ENCODE measurements at regions not wholly inside any gene's neighbourhood (a gene's known extent, or its start where the extent isn't known, plus 50 kb on each side); places are given as distances from the start of the nearest gene placed in this dataset.
"Not testable (repeated sequence)": the region's sequence is repeated elsewhere in the genome, so short reads cannot be mapped to it uniquely, and the experiment has no call there.

DNA sequence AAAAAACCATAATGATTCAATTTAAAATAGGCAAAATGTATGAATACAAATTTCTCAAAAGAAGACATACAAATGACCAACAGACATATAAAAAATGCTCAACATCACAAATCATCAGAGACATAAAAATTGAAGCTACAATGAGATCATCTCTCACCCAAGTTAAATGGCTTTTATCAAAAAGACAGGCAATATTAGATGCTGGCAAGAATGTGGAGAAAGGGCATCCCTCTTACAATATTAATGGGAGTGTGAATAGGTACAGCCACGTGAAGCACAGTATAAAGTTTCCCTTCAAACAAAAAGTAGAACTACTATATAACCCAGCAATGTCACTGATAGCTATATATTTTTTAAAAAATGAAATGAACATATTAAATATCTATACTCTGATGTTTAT lies 1481.7 kb downstream of the AMY1C start:
- WGBS (ENCODE audit: insufficient coverage) = no CpG with 5 or more reads among the region's 1 CpG
- POLR2A ChIA-PET = no interaction called here
- CTCF ChIA-PET = no interaction called here

DNA sequence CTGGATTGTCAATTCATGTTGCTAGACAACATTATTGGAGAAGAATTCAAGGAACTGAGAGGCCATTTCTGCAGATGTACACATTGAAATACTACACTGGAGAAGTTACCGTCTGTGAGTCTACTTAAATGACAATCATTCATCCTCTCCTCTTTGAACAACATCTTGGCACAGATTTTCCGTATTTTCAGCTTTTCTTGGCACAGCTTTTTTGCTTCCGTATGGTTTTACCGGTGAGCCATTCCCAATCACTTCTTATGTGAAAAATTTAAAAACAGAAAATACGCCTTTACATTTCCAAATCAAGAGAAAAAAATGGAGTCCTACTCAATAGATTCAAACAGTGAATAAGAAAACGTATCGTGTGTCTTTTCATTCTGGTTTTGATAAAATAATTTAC lies 1493.7 kb downstream of the AMY1C start:
- no peaks in the 10 kb centered on the region for H3K4me1 ChIP-seq (ENCODE audit: control extremely low read depth in 1 of 4, control insufficient read depth in 4 of 4, insufficient read depth in 4 of 4, low read length in 3 of 4)
- H3K4me3 ChIP-seq (ENCODE audit: control insufficient read depth in 1 of 7, extremely low read depth in 1 of 7, insufficient read depth in 4 of 7, low read depth in 2 of 7, low read length in 6 of 7) = no peak overlapping the region
- 90% methylated on average over 4 of the region's 7 CpGs for WGBS (ENCODE audit: insufficient coverage)
- H3K27ac ChIP-seq (ENCODE audit: insufficient read depth in 1 of 2, low read depth in 1 of 2, low read length in 2 of 2, poor library complexity in 1 of 2, severe bottlenecking in 2 of 2) = no peak overlapping the region
- H3K36me3 ChIP-seq (ENCODE audit: control insufficient read depth in 4 of 4, insufficient read depth in 4 of 4, low read length in 3 of 4) = no peaks in the 10 kb centered on the region
- no peaks in the 10 kb centered on the region for H3K9me3 ChIP-seq (ENCODE audit: control extremely low read depth in 1 of 5, control insufficient read depth in 4 of 5, insufficient read depth in 2 of 5, low read depth in 1 of 5, low read length in 4 of 5)
- POLR2A ChIA-PET = no interaction called here
- no peaks in the 10 kb centered on the region for H3K27me3 ChIP-seq (replicated peaks in 2 of 5; ENCODE audit: control insufficient read depth in 4 of 5, insufficient read depth in 5 of 5, low read length in 4 of 5)
- CTCF ChIA-PET = no interaction called here
- no peak for DNase-seq

More for the DNA sequence above, 1481.7 kb downstream of the AMY1C start:
- no peaks in the 10 kb centered on the region for H3K36me3 ChIP-seq (ENCODE audit: control insufficient read depth in 4 of 4, insufficient read depth in 4 of 4, low read length in 3 of 4)
- peaks cover 0 to 4% (median 0%) of the 10 kb centered on the region in 5 experiments for H3K9me3 ChIP-seq (ENCODE audit: control extremely low read depth in 1 of 5, control insufficient read depth in 4 of 5, insufficient read depth in 2 of 5, low read depth in 1 of 5, low read length in 4 of 5)
- no peak overlapping the region for H3K27ac ChIP-seq (ENCODE audit: insufficient read depth in 1 of 2, low read depth in 1 of 2, low read length in 2 of 2, poor library complexity in 1 of 2, severe bottlenecking in 2 of 2)
- no peaks in the 10 kb centered on the region for H3K4me1 ChIP-seq (ENCODE audit: control extremely low read depth in 1 of 4, control insufficient read depth in 4 of 4, insufficient read depth in 4 of 4, low read length in 3 of 4)
- no peaks in the 10 kb centered on the region for H3K27me3 ChIP-seq (replicated peaks in 2 of 5; ENCODE audit: control insufficient read depth in 4 of 5, insufficient read depth in 5 of 5, low read length in 4 of 5)
- DNase-seq = no peak
- no peak overlapping the region for H3K4me3 ChIP-seq (ENCODE audit: control insufficient read depth in 1 of 7, extremely low read depth in 1 of 7, insufficient read depth in 4 of 7, low read depth in 2 of 7, low read length in 6 of 7)

DNA sequence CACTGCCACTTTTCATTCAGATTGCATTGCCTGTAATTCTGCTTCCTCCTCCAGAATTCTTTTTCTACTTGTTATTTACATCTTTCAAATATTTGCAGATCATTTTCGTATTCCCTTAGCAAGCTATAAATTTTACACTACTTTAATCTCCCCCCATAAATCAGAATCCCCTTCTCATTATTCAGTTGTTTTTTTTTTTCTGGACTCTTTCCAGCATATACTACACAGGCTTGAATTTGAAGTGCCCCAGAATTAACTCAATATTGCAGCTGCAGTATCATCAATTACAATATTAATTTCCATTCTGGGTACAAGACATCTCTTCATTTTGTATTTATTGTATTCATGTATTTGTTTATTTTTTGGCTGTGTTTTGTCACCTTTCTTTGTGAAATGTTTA lies 1494.3 kb downstream of the AMY1C start:
- 42% methylated on average over 1 of the region's 1 CpG for WGBS (ENCODE audit: insufficient coverage)

DNA sequence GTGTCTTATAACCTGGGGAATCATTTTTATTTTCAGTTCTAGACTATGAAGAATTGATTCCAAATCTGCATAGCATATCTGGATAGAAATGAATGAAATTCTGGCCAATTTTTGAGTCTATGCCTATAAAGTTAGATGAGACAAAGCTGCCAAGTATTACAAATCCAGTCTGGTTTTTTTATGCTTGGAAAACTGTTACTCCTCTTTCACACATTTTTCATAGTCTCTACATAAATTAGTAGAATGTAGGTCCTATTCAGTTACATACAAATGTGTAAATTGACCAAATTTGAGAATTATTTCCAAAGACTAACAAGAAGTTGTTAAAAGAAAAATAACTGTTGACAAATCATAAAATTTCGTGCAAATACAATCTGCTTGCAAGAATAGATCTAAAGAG lies 1505.2 kb downstream of the AMY1C start:
- Histone ChIP-seq H3K9me3 (ENCODE audit: control extremely low read depth in 1 of 5, control insufficient read depth in 4 of 5, insufficient read depth in 2 of 5, low read depth in 1 of 5, low read length in 4 of 5) (no peaks in the 10 kb centered on the region), H3K4me3 (ENCODE audit: control insufficient read depth in 1 of 7, extremely low read depth in 1 of 7, insufficient read depth in 4 of 7, low read depth in 2 of 7, low read length in 6 of 7) (no peak overlapping the region), H3K27me3 (replicated peaks in 2 of 5; ENCODE audit: control insufficient read depth in 4 of 5, insufficient read depth in 5 of 5, low read length in 4 of 5) (no peaks in the 10 kb centered on the region), H3K36me3 (ENCODE audit: control insufficient read depth in 4 of 4, insufficient read depth in 4 of 4, low read length in 3 of 4) (no peaks in the 10 kb centered on the region), H3K27ac (ENCODE audit: insufficient read depth in 1 of 2, low read depth in 1 of 2, low read length in 2 of 2, poor library complexity in 1 of 2, severe bottlenecking in 2 of 2) (no peak overlapping the region), H3K4me1 (ENCODE audit: control extremely low read depth in 1 of 4, control insufficient read depth in 4 of 4, insufficient read depth in 4 of 4, low read length in 3 of 4) (no peaks in the 10 kb centered on the region)
- WGBS (ENCODE audit: insufficient coverage) = no CpG with 5 or more reads among the region's 1 CpG
- POLR2A ChIA-PET = no interaction called here
- DNase-seq = no peak
- CTCF ChIA-PET = no interaction called here

More for the DNA sequence above, 1494.3 kb downstream of the AMY1C start:
- no peaks in the 10 kb centered on the region for H3K4me1 ChIP-seq (ENCODE audit: control extremely low read depth in 1 of 4, control insufficient read depth in 4 of 4, insufficient read depth in 4 of 4, low read length in 3 of 4)
- no peaks in the 10 kb centered on the region for H3K27me3 ChIP-seq (replicated peaks in 2 of 5; ENCODE audit: control insufficient read depth in 4 of 5, insufficient read depth in 5 of 5, low read length in 4 of 5)
- H3K27ac ChIP-seq (ENCODE audit: insufficient read depth in 1 of 2, low read depth in 1 of 2, low read length in 2 of 2, poor library complexity in 1 of 2, severe bottlenecking in 2 of 2) = no peak overlapping the region
- POLR2A ChIA-PET = no interaction called here
- no peak for DNase-seq
- no peaks in the 10 kb centered on the region for H3K36me3 ChIP-seq (ENCODE audit: control insufficient read depth in 4 of 4, insufficient read depth in 4 of 4, low read length in 3 of 4)
- CTCF ChIA-PET = no interaction called here
- no peak overlapping the region for H3K4me3 ChIP-seq (ENCODE audit: control insufficient read depth in 1 of 7, extremely low read depth in 1 of 7, insufficient read depth in 4 of 7, low read depth in 2 of 7, low read length in 6 of 7)
- no peaks in the 10 kb centered on the region for H3K9me3 ChIP-seq (ENCODE audit: control extremely low read depth in 1 of 5, control insufficient read depth in 4 of 5, insufficient read depth in 2 of 5, low read depth in 1 of 5, low read length in 4 of 5)

DNA sequence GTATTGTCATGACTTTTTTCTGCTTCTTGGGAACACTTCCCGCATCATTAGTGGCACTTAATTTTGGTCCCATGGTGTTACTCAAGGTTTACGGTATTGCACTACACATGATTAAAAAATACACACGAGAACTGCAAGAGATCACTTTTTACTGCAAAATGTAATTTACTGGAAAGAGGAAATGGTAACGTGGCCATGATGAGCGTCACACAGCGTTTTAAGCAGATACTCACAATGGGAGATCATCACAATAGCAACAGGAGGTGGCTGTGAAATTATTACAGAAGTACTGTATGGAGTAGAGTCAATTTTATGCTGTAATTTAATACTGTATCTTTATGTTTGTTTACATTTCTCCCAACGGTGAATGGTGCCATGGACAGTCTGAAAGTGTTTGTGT lies 1510.3 kb downstream of the AMY1C start:
- Histone ChIP-seq H3K4me1 (ENCODE audit: control extremely low read depth in 1 of 4, control insufficient read depth in 4 of 4, insufficient read depth in 4 of 4, low read length in 3 of 4) (no peaks in the 10 kb centered on the region), H3K4me3 (ENCODE audit: control insufficient read depth in 1 of 7, extremely low read depth in 1 of 7, insufficient read depth in 4 of 7, low read depth in 2 of 7, low read length in 6 of 7) (no peak overlapping the region), H3K27me3 (replicated peaks in 2 of 5; ENCODE audit: control insufficient read depth in 4 of 5, insufficient read depth in 5 of 5, low read length in 4 of 5) (no peaks in the 10 kb centered on the region), H3K9me3 (ENCODE audit: control extremely low read depth in 1 of 5, control insufficient read depth in 4 of 5, insufficient read depth in 2 of 5, low read depth in 1 of 5, low read length in 4 of 5) (peaks cover 0 to 1% (median 0%) of the 10 kb centered on the region in 5 experiments), H3K36me3 (ENCODE audit: control insufficient read depth in 4 of 4, insufficient read depth in 4 of 4, low read length in 3 of 4) (no peaks in the 10 kb centered on the region), H3K27ac (ENCODE audit: insufficient read depth in 1 of 2, low read depth in 1 of 2, low read length in 2 of 2, poor library complexity in 1 of 2, severe bottlenecking in 2 of 2) (no peak overlapping the region)
- ChIA-PET CTCF (no interaction called here), POLR2A (no interaction called here)
- no peak for DNase-seq
- 93% methylated on average over 3 of the region's 7 CpGs for WGBS (ENCODE audit: insufficient coverage)

DNA sequence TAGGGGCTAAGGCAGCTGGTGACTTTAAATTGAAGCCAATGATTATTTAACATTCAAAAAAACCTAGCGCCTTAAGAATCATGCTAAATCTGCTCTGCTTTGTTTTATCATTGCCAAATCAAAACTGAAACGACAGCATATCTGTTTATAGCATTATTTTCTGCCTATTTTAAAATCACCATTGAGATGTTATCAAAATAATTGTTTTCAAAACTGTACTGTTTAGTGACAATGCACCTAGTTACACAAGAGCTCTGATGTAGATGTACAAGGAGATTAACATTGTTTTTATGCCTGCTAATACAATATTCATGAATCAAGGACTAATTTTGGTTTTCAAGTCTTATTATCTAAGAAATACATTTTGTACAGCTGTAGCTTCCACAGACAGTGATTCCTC lies 1521.3 kb downstream of the AMY1C start:
- Histone ChIP-seq H3K4me1 (ENCODE audit: control extremely low read depth in 1 of 4, control insufficient read depth in 4 of 4, insufficient read depth in 4 of 4, low read length in 3 of 4) (no peaks in the 10 kb centered on the region), H3K27me3 (replicated peaks in 2 of 5; ENCODE audit: control insufficient read depth in 4 of 5, insufficient read depth in 5 of 5, low read length in 4 of 5) (no peaks in the 10 kb centered on the region), H3K27ac (ENCODE audit: insufficient read depth in 1 of 2, low read depth in 1 of 2, low read length in 2 of 2, poor library complexity in 1 of 2, severe bottlenecking in 2 of 2) (no peak overlapping the region), H3K36me3 (ENCODE audit: control insufficient read depth in 4 of 4, insufficient read depth in 4 of 4, low read length in 3 of 4) (no peaks in the 10 kb centered on the region), H3K9me3 (ENCODE audit: control extremely low read depth in 1 of 5, control insufficient read depth in 4 of 5, insufficient read depth in 2 of 5, low read depth in 1 of 5, low read length in 4 of 5) (no peaks in the 10 kb centered on the region), H3K4me3 (ENCODE audit: control insufficient read depth in 1 of 7, extremely low read depth in 1 of 7, insufficient read depth in 4 of 7, low read depth in 2 of 7, low read length in 6 of 7) (no peak overlapping the region)
- CTCF ChIA-PET = no interaction called here
- POLR2A ChIA-PET = no interaction called here
- no peak for DNase-seq
- WGBS (ENCODE audit: insufficient coverage) = no CpG with 5 or more reads among the region's 2 CpGs

DNA sequence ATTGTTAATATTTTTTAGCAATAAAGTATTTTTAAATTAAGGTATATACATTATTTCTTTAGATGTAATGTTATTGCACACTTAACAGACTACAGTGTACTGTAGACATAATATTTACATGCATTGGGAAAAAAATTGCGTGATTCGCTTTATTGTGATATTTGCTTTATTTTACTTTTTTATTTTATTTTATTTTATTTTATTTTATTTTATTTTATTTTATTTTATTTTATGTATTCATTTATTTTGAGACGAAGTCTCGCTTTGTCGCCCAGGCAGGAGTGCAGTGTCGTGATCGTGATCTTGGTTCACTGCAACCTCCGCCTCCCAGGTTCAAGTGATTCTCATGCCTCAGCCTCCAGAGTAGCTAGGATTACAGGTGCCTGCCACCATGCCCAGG lies 1522.7 kb downstream of the AMY1C start:
- H3K36me3 ChIP-seq (ENCODE audit: control insufficient read depth in 4 of 4, insufficient read depth in 4 of 4, low read length in 3 of 4); H3K9me3 ChIP-seq (ENCODE audit: control extremely low read depth in 1 of 5, control insufficient read depth in 4 of 5, insufficient read depth in 2 of 5, low read depth in 1 of 5, low read length in 4 of 5); POLR2A ChIA-PET; H3K4me3 ChIP-seq (ENCODE audit: control insufficient read depth in 1 of 7, extremely low read depth in 1 of 7, insufficient read depth in 4 of 7, low read depth in 2 of 7, low read length in 6 of 7); H3K27me3 ChIP-seq (replicated peaks in 2 of 5; ENCODE audit: control insufficient read depth in 4 of 5, insufficient read depth in 5 of 5, low read length in 4 of 5); H3K27ac ChIP-seq (ENCODE audit: insufficient read depth in 1 of 2, low read depth in 1 of 2, low read length in 2 of 2, poor library complexity in 1 of 2, severe bottlenecking in 2 of 2); CTCF ChIA-PET; DNase-seq; H3K4me1 ChIP-seq (ENCODE audit: control extremely low read depth in 1 of 4, control insufficient read depth in 4 of 4, insufficient read depth in 4 of 4, low read length in 3 of 4): not testable (repeated sequence)
- 100% methylated on average over 3 of the region's 8 CpGs for WGBS (ENCODE audit: insufficient coverage)

DNA sequence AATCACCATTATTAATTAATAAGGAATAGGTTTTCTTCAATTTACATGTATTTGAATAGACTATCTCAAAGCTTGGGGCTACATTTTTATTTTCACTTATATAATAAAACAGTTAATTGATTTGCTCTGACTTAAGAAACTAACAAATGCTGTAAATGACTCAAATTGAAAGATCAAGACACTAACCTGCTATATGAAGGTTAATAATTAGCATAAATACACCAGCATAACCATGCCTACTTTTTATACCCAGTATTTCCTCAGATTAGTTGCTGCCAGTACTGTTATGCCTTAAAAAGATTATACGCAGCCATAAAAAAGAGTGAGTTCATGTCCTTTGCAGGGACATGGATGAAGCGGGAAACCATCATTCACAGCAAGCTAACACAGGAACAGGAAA lies 1545.1 kb downstream of the AMY1C start:
- H3K36me3 ChIP-seq (ENCODE audit: control insufficient read depth in 4 of 4, insufficient read depth in 4 of 4, low read length in 3 of 4) = no peaks in the 10 kb centered on the region
- ChIA-PET POLR2A (no interaction called here), CTCF (no interaction called here)
- H3K27ac ChIP-seq (ENCODE audit: insufficient read depth in 1 of 2, low read depth in 1 of 2, low read length in 2 of 2, poor library complexity in 1 of 2, severe bottlenecking in 2 of 2) = no peak overlapping the region
- no peaks in the 10 kb centered on the region for H3K9me3 ChIP-seq (ENCODE audit: control extremely low read depth in 1 of 5, control insufficient read depth in 4 of 5, insufficient read depth in 2 of 5, low read depth in 1 of 5, low read length in 4 of 5)
- no peak for DNase-seq
- H3K4me1 ChIP-seq (ENCODE audit: control extremely low read depth in 1 of 4, control insufficient read depth in 4 of 4, insufficient read depth in 4 of 4, low read length in 3 of 4) = no peaks in the 10 kb centered on the region
- 100% methylated on average over 2 of the region's 2 CpGs for WGBS (ENCODE audit: insufficient coverage)
- H3K4me3 ChIP-seq (ENCODE audit: control insufficient read depth in 1 of 7, extremely low read depth in 1 of 7, insufficient read depth in 4 of 7, low read depth in 2 of 7, low read length in 6 of 7) = no peak overlapping the region
- H3K27me3 ChIP-seq (replicated peaks in 2 of 5; ENCODE audit: control insufficient read depth in 4 of 5, insufficient read depth in 5 of 5, low read length in 4 of 5) = no peaks in the 10 kb centered on the region
